ENCODE measurements at regions not wholly inside any gene's neighbourhood (a gene's known extent, or its start where the extent isn't known, plus 50 kb on each side); places are given as distances from the start of the nearest gene placed in this dataset.

GRCh38 chr5:173835131-173835530 is 53.0 kb upstream of the CPEB4 start:
- no peak for DNase-seq

GRCh38 chr5:173835661-173836060 is 52.5 kb upstream of the CPEB4 start:
- no peak for DNase-seq

- no peak for DNase-seq
These were observed 50.5 kb upstream of the CPEB4 start for GRCh38 chr5:173837654-173838053.

Measured in stimulated activated CD4-positive, alpha-beta T cell treated with anti-CD3 and anti-CD28 coated beads, Interleukin-4, amount 100 ng/mL, for 24 hours (primary cell).